Stimulated activated CD4-positive, alpha-beta T cell treated with anti-CD3 and anti-CD28 coated beads, Interleukin-12 subunit alpha, Interleukin-12 subunit beta, amount 100 ng/mL, for 24 hours (primary cell): ENCODE measurements at regions not wholly inside any gene's neighbourhood (a gene's known extent, or its start where the extent isn't known, plus 50 kb on each side); places are given as distances from the start of the nearest gene placed in this dataset.
"Not testable (repeated sequence)": the region's sequence is repeated elsewhere in the genome, so short reads cannot be mapped to it uniquely, and the experiment has no call there.

Experiments used
- DNase-seq, 2 experiments: peaks; one replicate each; pipeline ENCODE4 v3.0.0-alpha.2; 2020; ENCODE audit warnings: low read depth in 2 of 2

DNA sequence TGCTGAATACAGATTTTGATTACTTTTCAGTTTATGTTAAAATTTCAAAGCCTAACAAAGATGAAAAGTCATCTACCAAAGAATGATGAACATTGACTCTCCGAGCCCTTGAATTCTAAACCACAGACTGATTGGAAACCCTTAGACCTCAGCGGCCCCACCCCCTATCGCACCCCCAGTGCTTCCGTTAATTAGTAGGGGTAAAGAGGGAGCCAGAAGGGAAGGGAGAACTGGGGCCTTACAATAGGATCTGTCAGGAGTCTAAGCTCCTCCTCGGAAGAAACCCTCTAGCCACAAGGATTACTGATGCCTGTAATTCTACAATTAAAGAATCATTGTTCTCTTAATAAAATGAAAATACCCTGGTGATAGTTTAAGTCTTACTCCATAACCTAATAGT, 79.7 kb upstream of the JARID2 start:
- no peak for DNase-seq

- no peak for DNase-seq
These were observed 75.7 kb upstream of the JARID2 start for GRCh38 chr6:15170126-15170525.

DNA sequence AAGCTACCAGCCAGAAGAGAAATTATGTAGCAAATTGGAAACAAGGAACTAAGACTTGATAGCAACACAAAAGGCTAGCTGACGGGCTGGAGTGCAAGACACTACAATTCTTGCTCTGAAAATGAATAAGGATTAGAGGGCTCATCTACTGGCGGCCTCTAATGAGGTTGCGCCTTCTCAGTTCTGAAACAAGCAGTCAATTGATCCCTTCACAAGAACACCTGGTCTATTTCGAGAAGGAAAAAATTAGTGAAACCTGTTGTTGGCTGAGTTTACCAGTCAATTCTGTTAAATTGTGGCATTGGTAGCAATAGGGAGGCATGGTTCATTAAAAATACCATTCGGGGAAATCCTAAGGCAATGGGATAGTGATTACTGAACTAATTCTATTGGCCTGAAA, 74.8 kb upstream of the JARID2 start:
- DNase-seq: no peak

DNA sequence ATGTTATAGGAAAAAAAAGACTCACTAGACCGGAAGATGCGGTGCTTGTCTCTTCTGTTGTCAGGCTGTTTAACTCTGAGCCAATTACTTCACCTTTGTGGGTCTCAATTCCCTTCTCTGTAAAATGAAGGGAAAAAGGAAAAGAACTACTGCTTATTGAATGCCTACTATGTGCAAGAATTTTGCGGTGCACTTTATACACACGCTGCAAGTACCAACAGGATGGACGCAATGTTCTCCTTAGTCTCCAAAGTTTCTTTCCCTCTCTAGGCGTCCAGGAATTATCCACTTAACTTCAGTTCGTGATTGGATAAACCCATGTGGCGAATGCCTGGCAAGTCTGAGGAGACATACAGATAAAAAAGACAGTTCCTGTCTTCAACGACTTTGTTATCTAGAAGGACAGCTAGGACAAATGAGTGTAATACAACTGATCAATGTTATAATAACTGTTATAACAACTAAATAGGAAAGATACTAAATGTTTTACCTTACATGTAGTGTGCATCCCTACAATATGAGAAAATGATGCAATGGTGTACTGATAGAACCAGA, 69.0 kb upstream of the JARID2 start:
- DNase-seq: no peak

GRCh38 chr6:15183979-15184378, 61.9 kb upstream of the JARID2 start:
- DNase-seq: no peak

DNA sequence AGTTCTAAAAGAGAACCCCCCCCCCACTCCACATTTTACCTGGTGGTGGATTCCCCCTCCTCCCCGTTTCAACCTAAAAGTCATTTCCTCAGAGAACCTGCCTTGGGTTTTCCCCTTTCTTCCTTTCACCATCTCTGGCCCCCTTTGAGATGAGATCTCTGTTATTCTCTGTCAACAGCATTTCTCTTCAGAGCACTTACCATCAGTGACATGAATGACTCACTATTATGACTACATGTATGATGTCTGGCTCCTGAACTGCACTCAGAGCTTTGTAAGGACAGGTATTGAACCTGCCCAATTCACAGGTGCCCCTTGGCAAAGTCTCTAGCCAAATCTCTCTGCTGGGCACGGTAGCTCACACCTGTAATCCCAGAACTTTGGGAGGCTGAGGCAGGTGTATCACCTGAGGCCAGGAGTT, 61.4 kb upstream of the JARID2 start:
- no peak for DNase-seq

DNA sequence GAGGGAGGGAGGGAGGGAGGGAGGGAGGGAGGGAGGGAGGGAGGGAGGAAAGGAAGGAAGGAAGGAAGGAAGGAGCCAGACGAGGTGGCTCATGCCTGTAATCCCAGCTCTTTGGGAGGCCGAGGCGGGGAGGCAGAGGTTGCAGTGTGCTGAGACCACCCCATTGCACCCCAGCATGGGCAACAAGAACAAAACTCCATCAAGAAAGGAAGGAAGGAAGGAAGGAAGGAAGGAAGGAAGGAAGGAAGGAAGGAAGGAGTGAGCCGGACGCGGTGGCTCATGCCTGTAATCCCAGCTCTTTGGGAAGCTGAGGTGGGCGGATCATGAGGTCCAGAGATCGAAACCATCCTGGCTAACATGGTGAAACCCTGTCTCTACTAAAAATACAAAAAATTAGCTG, 60.8 kb upstream of the JARID2 start:
- DNase-seq: not testable (repeated sequence)

DNA sequence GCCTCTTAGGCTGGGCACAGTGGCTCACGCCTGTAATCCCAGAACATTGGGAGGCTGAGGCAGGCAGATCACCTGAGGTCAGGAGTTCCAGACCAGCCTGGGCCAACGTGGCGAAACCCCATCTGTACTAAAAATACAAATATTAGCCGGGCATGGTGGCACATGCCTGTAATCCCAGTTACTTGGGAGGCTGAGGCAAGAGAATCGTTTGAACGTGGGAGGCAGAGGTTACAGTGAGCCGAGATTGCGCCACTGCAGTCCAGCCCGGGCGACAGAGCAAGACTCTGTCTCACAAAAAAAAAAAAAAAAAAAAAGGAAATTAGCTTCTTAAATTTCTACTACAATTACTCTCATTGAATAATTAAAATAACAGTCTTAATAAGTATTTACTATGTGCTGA, 52.4 kb upstream of the JARID2 start:
- DNase-seq: not testable (repeated sequence)

DNA sequence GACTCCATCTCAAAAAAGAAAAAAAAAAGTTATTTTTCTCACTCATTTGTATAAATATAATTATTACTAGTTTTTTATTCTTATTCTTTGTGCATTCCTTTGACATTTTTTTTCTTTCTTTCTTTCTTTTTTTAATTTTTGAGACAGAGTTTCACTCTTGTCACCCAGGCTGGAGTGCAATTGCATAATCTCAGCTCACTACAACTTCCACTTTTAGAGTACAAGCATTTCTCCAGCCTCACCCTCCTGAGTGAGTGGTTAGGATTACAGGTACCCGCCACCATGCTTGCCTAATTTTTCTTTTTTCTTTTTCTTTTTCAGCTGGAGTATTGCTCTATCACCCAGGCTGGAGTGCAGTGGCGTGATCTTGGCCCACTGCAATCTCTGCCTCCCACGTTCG, 51.4 kb upstream of the JARID2 start:
- no peak for DNase-seq
